ENCODE measurements at regions not wholly inside any gene's neighbourhood (a gene's known extent, or its start where the extent isn't known, plus 50 kb on each side); places are given as distances from the start of the nearest gene placed in this dataset.
"Not testable (repeated sequence)": the region's sequence is repeated elsewhere in the genome, so short reads cannot be mapped to it uniquely, and the experiment has no call there.

DNA sequence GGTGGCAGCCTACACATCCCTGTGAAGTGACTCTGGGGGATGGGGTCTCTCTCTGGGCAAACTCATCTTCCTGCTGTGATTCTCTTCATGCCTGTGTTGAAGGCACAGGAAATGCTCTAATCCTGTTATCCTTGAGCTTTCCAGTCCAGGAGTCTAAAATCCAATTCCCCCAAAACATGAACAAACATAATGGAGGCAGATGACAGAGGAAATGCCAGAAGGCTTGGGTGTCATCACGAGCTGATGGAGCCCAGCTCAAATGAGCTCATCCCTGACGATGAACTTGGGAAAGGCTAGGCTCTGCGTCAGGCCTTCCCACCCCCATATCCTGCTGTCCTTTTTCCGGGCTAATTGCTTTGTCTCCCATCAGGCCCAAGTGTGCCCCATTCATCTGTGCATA is 165.9 kb upstream of the PODXL start:
- DNase-seq: no peak

DNA sequence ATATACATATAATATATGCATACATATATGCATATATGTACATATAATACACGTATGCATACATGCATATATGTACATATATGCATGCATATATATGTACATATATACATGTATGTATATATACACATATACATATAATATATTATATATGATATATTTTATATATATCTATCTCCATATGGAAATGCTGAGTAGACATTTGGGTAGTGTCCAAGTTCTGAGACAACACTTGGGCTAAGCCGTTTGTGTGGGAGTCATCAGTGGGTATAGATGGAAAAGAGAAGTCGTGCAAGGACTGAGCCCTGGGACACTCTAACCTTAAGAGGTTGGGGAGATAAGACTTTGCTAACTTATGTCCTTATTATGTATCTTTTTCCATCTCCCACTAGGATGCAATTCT is 165.2 kb upstream of the PODXL start:
- DNase-seq: no peak

DNA sequence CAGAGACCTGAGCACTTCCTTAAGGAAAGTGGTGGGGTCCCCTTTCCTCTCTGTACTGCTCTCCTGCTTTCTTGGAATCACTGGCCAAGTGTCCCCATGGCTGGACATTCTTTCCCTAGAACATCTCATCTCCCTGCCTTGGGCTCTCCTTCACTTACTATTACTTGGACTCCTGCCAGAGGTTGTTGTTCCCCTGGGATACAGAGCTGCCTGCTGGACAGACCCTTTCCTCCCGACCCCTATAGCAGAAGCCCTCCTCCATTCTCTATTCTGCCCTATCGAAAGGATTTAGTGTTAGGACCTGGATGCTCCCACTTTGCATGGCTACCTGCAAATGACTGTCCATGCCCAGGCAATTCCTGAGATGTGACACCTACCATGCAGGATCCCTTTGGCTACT is 164.3 kb upstream of the PODXL start:
- no peak for DNase-seq

DNA sequence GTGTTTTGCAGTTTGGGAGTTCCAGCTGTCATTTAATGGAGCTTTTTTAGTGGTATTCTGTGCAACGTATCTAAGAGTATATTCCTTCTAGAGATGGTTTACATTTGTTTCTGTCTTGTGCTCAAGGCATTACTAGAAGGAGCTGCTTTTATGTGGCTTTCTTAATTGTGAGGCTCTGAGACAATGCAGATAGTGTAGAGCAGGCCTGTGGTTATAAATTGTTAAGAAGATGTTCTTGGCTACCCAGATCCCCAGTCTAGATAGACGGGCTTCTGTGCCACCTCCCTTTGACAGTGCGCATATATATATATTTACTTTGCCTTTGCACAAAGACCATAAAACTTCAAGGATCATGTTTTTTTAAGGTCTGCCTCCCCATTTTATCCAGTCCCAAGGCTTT is 160.8 kb upstream of the PODXL start:
- no peak for DNase-seq

GRCh38 chr7:131699323-131699722 is 142.9 kb upstream of the PODXL start:
- DNase-seq: no peak

GRCh38 chr7:131692131-131692960 is 135.9 kb upstream of the PODXL start:
- peak; percentile 12 to 64 for DNase-seq

DNA sequence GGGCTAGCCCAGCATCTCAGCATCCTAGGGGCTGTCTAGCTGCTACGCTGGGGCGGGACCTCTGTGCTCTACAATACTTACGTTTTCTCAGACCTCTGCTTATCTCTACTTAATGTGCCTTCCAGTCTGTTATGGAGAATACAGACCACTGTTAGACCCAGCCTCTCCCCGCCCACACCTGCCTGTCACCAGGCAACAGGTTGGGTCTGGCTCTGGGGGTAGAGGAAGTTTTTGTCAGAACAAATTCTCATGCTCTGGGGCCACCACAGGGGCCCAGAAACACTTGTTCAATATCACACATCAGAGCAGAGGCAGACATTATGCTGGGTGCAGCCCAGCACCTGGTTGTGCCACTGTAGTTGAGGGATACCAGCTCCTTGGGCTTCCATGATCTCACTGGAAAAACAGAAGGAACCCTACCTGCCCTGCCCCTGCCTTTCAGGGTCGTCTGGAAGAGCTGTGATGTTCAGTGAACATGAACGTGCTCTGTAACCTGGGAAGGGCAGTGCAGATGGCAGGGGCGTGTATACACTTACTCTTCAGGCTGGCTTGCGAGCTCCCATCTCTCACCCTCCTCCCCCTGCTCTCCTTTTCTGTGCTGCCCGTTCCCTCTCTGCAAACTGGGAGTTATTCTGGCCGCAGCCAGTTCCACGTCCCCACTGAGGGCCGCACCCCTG is 135.2 kb upstream of the PODXL start:
- DNase-seq: no peak

DNA sequence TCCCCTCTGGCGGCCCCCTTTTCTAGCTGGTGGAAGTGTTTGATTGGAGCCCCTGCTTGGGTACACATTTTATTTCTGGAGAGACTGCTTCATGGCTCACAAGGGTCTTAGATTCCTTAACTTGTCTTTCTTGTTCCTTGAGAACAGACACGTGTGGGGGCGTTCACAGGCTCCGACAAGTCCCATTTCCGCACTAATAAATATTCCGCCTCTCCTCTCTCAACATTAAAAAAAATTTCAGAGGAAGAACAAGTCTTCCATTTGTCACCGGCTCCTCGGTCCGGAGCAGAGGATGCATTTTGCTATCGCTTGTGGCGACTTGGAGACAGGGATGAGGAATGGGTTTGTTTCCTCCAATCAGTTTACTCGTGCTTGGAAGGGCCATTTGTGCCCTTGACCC is 134.0 kb upstream of the PODXL start:
- no peak for DNase-seq

- no peak for DNase-seq
These were observed 133.3 kb upstream of the PODXL start for GRCh38 chr7:131689662-131690234.

DNA sequence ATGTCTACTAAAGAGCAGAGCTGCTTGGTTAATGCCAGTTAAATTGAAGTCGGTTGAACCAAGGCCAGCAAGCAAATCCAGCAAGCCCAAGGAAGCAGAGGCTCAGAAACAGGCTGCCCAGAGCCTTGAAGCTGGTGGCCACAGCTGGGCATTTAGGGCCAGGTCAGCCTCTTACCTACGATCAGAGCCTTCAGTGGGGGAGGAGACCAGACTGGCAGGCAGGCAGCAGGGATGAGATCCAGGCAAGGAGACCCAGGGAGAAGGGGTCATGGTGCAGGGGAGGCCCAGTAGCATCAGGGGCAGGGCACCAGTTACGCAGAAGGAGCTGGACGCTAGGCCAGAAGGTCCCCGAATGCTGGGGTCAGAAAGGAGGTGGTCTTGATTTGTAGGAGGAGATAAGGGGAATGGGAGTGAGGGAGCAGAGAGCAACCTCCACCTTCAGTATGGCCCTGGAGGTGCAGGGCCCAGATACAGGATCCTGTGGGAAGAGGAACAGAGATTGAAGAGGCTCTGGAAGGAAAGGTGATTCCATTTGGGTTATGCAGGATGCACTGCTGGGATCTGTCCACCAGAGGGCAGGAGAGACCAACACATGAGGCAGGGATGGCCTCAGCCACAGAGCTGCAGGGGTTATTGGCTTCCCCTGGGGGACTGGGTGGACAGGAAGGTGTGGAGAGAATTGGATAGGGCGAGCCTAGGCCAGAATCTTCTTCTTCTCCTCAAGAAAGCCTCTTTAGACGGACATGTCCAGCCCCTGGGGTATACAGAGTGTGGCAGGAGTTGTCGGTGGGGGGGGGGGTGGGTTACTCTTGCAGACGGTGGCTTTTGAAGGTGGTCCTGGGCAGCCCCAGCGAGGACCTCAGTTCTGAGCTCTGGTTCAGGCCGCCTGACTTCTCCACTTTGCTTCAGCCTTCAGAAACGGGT is 132.6 kb upstream of the PODXL start:
- peak; percentile 11 to 70 for DNase-seq

GRCh38 chr7:131687296-131687695 is 130.9 kb upstream of the PODXL start:
- DNase-seq: no peak

GRCh38 chr7:131686833-131687232 is 130.4 kb upstream of the PODXL start:
- DNase-seq: no peak

DNA sequence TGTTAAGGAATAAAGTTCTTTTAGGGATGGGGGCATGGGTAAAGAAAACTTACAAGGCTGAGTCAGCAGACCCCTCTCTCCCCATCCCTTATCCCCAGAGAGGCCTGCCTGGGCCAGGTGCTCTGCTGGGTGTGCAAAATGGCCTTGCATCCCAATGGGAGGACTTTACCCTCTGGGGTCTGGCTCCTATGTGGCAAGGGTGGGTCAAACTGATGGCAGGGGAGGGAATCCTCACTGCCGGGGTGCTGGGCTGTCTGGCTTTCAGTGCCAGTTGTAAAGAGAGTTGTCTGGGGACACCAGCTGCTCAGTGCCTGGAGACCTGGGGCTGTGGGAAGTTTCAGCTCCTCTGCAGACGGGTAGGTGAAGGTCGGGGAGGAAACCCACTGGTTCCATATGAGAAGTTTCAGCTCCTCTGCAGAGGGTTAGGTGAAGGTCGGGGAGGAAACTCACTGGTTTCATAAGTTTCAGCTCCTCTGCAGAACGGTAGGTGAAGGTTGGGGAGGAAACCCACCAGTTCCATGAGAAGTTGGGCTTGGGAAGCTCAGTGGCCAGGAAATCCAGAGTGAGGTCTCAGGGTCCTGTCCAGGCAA is 127.2 kb upstream of the PODXL start:
- DNase-seq: no peak

GRCh38 chr7:131681961-131682360 is 125.5 kb upstream of the PODXL start:
- no peak for DNase-seq

DNA sequence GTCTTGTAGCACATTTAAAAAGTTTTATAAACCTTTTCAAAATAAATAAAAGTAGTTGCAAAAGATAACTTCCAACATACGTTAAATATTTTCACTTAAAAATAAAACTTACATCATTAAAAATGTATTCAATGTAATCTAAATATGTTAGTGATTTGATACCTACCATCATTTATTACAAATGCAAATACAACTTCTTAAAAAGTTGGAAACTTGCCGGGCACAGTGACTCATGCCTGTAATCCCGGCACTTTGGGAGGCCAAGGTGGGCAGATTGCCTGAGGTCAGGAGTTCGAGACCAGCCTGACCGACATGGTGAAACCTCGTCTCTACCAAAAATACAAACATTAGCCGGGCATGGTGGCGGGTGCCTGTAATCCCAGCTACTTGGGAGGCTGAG is 122.6 kb upstream of the PODXL start:
- DNase-seq: not testable (repeated sequence)

DNA sequence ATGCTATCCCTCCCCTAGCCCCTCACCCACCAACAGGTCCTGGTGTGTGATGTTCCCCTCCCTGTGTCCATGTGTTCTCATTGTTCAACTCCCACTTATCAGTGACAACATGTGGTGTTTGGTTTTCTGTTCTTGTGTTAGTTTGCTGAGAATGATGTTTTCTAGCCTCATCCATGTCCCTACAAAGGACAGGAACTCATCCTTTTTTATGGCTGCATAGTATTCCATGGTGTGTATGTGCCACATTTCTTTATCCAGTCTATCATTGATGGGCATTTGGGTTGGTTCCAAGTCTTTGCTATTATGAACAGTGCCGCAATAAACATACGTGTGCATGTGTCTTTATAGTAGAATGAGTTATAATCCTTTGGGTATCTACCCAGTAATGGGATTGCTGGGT is 120.4 kb upstream of the PODXL start:
- not testable (repeated sequence) for DNase-seq

DNA sequence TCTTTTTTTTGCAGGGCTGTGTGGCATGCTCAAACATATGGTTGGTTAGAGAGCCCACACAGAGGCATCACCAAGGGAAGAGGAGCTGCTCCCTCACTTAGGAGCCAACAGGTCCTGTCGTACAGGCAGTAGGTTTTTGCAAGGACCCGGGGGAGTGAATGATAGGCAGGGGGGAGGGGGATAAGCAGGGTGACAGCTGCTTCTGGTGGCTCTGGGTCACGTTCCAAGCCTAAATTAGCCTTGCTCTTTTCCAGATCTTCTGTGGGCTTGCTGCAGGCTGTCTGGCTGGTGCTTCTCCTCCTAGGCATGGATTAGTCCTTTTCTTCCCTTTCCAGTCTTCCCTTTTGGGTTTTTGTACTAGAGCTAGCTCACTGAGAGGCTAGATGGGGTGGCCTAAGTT is 117.7 kb upstream of the PODXL start:
- DNase-seq: no peak

- DNase-seq: no peak
These were observed 117.1 kb upstream of the PODXL start for GRCh38 chr7:131673576-131673975.

GRCh38 chr7:131670406-131670805 is 114.0 kb upstream of the PODXL start:
- no peak for DNase-seq

- DNase-seq: no peak
These were observed 111.3 kb upstream of the PODXL start for GRCh38 chr7:131667699-131668098.

DNA sequence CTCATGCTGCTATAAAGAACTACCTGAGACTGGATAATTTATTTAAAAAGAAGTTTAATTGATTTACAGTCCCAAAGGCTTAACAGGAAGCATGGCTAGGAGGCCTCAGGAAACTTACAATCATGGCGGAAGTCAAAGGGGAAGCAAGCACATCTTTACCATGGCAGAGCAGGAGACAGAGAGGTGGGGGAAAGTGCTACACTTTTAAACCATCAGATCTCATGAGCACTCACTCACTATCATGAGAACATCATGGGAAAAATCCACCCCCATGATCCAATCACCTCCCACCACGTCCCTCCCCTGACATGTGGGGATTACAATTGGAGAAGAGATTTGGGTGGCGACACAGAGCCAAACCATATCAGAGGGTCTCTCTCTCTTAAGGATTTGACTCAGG is 108.6 kb upstream of the PODXL start:
- no peak for DNase-seq

DNA sequence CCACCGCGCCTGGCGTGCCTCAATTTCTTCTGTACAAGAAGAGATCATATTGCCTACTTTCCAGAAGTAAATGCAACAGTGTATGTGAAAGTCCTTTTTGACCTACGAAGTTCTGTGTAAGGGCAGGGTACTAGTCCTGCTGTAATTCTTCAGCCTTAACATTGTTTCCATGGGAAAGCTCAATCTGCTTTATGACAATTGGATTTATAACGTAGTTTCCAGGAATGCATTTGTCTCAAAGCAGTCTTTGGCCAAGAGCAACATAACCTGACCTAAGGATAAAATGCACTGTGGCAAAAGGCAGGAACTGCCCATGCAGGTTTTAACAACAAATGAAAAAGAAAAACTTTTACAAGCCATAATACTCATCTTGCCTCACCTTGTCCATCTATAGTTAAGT is 108.1 kb upstream of the PODXL start:
- no peak for DNase-seq

Measured in NCI-H1930 (cell line).